Gastrocnemius medialis (tissue), 4 donors: ENCODE measurements at regions not wholly inside any gene's neighbourhood (a gene's known extent, or its start where the extent isn't known, plus 50 kb on each side); places are given as distances from the start of the nearest gene placed in this dataset.

Experiments used
- ATAC-seq, 2 donors: fragments of 150-250 bp; one replicate each; pipeline ENCODE4 v1.9.1; 2016
- DNase-seq, 2 donors: peaks; one replicate each; pipeline ENCODE4 v3.0.0-alpha.2; 2019
- H3K27ac ChIP-seq, 4 donors: fragments of 200-600 bp; sonication (generic); 1 replicate in 1 of 4; 2 replicates in 3 of 4; pipeline ENCODE4 v1.5.1; 2016 to 2018; ENCODE audit warnings: mild to moderate bottlenecking in 2 of 4, moderate library complexity in 1 of 4
- H3K27me3 ChIP-seq, 3 donors: fragments of 200-600 bp; sonication (generic) in 2 of 3; 1 replicate in 1 of 3; 2 replicates in 2 of 3; pipeline versions ENCODE4 v1.5.1 to v1.6.0; 2016 to 2019; ENCODE audit warnings: mild to moderate bottlenecking in 1 of 3, moderate library complexity in 1 of 3
- H3K36me3 ChIP-seq, 2 donors: fragments of 200-600 bp; sonication (generic) in 1 of 2; one replicate each; pipeline ENCODE4 v1.5.1; 2017 to 2018
- H3K4me1 ChIP-seq, 2 donors: fragments of 200-600 bp; sonication (generic) in 1 of 2; one replicate each; pipeline ENCODE4 v1.5.1; 2016 to 2017; ENCODE audit warnings: mild to moderate bottlenecking in 2 of 2
- H3K4me3 ChIP-seq, 4 donors: fragments of 200-600 bp; sonication (generic) in 3 of 4; 1 replicate in 1 of 4; 2 replicates in 3 of 4; pipeline ENCODE4 v1.5.1; 2016 to 2019; ENCODE audit warnings: mild to moderate bottlenecking in 2 of 4
- H3K9me3 ChIP-seq, 3 donors: fragments of 200-600 bp; sonication (generic) in 2 of 3; 1 replicate in 1 of 3; 2 replicates in 2 of 3; pipeline ENCODE4 v1.5.1; 2016 to 2019
- POLR2A ChIP-seq, 2 donors: fragments of 450-650 bp; IDR thresholded peaks; one replicate each; pipeline ENCODE4 v1.6.1; 2017; ENCODE audit warnings: antibody characterized with exemption in 2 of 2, mild to moderate bottlenecking in 2 of 2, moderate library complexity in 2 of 2
- in situ Hi-C, 4 donors: fragments of 200-750 bp; cut with MboI; loops; one replicate each; pipeline versions ENCODE4 v1.15.0 to v1.8.0; 2017; ENCODE audit warnings: low sequenced_read_pairs in 4 of 4
- intact Hi-C: fragments of 100-400 bp; cut with DNase I; formaldehyde crosslinking; loops from one replicate; pipeline ENCODE4 v1.15.1; 2023; ENCODE audit warnings: low total_unique reads
- TF ChIP-seq, protein P1 (sequence below), 5 experiments: fragments of 450-650 bp in 3 of 5; fragments of 200-600 bp in 2 of 5; sonication (generic) in 2 of 5; IDR thresholded peaks in 4 of 5; conservative IDR thresholded peaks in 1 of 5; 1 replicate in 4 of 5; 2 replicates in 1 of 5; pipeline ENCODE4 v1.5.1; 2016 to 2019; ENCODE audit warnings: antibody characterized with exemption in 5 of 5, mild to moderate bottlenecking in 3 of 5, moderate library complexity in 3 of 5

DNA sequence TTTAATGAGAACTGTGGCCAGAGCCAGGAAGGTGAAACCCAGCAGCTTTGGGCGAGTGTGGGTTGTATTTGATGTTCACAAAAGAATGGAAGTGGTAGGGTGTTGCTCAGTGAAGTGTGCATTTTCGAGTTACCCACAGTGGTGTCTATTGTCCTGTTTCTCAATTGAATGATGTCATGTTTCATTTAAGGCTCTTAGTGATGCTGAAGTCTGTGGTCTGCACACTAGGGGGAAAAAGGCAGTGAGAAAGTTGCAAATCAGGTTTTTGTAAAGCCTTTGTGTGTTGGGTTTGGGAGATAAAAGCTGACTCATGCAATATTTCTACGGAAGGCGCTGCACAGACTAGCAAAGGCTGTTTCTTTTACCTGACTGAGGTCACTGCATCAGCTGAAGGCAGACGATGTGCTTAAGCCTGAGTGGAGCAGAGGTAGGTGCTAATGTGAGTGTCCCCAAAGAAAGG is 121.1 kb downstream of the PLEKHG1 start:
- H3K27ac ChIP-seq = no peak overlapping the region
- in situ Hi-C loops = no loop called here
- intact Hi-C loops = no loop called here
- H3K4me1 ChIP-seq = no peaks in the 10 kb centered on the region
- DNase-seq (no peak), ATAC-seq (no peak)
- H3K9me3 ChIP-seq = no peaks in the 10 kb centered on the region
- no peaks in the 10 kb centered on the region for H3K27me3 ChIP-seq
- no peaks in the 10 kb centered on the region for H3K36me3 ChIP-seq
- H3K4me3 ChIP-seq = no peak overlapping the region
- TF ChIP-seq POLR2A (IDR thresholded peaks at IDR 0.05) = no peak
- TF ChIP-seq, protein P1, sequence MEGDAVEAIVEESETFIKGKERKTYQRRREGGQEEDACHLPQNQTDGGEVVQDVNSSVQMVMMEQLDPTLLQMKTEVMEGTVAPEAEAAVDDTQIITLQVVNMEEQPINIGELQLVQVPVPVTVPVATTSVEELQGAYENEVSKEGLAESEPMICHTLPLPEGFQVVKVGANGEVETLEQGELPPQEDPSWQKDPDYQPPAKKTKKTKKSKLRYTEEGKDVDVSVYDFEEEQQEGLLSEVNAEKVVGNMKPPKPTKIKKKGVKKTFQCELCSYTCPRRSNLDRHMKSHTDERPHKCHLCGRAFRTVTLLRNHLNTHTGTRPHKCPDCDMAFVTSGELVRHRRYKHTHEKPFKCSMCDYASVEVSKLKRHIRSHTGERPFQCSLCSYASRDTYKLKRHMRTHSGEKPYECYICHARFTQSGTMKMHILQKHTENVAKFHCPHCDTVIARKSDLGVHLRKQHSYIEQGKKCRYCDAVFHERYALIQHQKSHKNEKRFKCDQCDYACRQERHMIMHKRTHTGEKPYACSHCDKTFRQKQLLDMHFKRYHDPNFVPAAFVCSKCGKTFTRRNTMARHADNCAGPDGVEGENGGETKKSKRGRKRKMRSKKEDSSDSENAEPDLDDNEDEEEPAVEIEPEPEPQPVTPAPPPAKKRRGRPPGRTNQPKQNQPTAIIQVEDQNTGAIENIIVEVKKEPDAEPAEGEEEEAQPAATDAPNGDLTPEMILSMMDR (IDR thresholded peaks at IDR 0.05 in 4 of 5, conservative IDR thresholded peaks at IDR 0.05 in 1 of 5) = no peak

DNA sequence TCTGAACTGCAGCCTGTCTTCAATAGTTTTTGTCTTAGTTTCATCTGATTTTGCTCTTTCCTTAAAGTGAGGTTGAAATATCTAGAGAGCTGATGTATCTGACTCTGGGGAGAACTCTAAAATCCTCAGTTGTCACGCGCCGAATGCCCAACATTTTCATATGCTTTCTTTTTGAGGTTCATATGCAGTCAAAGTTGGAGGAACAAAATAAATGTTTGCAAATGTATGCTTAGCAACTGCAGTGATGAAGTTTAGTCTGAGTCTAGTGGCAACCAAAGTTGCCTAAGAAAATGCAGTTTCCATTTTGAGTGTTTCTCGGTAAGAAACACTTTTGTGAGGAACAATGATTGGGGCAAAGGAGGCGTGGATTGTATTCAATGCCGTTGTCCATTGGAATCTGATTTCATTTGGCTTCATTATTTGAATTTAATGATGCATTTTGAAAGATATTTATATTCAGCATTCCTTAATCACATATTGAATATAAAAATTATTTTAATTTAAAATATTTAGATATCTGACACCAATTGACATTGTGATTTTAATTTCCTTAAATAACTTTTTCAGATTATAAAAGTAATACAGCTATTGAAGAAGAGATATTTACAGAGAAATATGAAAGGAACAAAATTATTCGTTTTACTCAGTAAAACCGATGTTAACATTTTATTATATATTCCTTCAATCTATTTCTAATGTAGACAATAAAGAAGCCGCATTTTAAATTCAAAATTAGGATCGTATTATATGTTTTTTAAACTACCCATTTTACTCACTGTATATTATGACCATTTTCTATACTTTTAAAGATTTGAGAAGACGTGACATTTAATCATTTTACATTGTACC is 122.0 kb downstream of the PLEKHG1 start:
- DNase-seq = no peak
- Histone ChIP-seq H3K9me3 (no peaks in the 10 kb centered on the region), H3K4me1 (no peaks in the 10 kb centered on the region), H3K36me3 (no peaks in the 10 kb centered on the region), H3K27ac (no peak overlapping the region), H3K27me3 (no peaks in the 10 kb centered on the region), H3K4me3 (no peak overlapping the region)
- intact Hi-C loops = no loop called here
- in situ Hi-C loops = no loop called here
- TF ChIP-seq POLR2A (IDR thresholded peaks at IDR 0.05) = no peak
- ATAC-seq = no peak

DNA sequence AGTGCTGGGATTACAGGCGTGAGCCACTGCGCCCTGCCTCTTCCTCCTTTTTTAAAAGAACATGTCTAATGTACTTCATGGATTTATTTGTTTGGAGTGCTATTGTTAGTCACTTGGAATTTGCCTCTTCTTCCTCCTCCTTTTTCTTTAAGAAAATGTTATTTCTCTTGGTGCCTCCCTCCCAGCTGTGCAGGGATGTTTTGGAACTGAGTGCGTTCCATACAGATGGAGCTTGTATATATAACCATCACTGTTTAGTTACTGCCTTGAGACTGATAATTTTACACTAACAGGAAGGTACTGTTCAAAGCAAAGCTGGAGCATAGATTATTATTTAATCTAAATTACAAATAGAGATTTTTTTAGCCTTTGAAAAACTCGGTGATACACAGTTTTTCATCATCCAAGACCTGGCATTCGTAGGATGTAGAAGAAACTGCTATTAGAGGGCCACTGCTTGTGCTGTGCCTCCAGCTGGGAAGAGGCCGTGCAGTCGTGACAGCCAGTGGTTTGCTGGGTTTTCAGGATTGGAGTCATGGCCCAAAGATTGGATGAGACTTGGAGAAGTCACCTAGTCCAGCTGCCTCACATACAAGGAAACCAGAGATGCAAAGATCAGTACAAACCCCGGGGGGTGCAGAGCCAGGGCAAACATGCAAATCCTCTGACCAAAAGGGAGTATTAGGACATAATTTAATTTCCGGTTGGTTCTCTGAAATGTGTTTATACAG is 123.1 kb downstream of the PLEKHG1 start:
- Histone ChIP-seq H3K27me3 (no peaks in the 10 kb centered on the region), H3K27ac (no peak overlapping the region), H3K36me3 (no peaks in the 10 kb centered on the region), H3K4me3 (no peak overlapping the region), H3K9me3 (no peaks in the 10 kb centered on the region), H3K4me1 (no peaks in the 10 kb centered on the region)
- intact Hi-C loops (no loop called here), in situ Hi-C loops (no loop called here)
- TF ChIP-seq POLR2A (IDR thresholded peaks at IDR 0.05) = no peak
- TF ChIP-seq, protein P1 (IDR thresholded peaks at IDR 0.05 in 4 of 5, conservative IDR thresholded peaks at IDR 0.05 in 1 of 5) = no peak
- ATAC-seq (no peak), DNase-seq (no peak)

DNA sequence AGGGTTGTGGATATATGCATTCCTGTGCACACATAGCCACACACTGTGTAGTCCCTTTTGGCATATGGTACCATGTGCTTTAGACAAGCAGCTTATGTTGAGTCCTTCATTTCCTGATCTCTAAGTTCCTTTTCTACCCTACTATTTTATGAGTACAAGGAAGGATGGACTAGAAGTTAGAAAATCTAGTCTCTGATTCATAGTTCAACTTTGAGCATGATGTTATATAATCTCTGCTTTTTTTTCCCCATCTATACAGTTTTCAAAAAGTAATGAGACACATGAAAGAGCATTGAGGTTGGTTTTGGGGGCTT is 123.6 kb downstream of the PLEKHG1 start:
- TF ChIP-seq, protein P1 (IDR thresholded peaks at IDR 0.05 in 4 of 5, conservative IDR thresholded peaks at IDR 0.05 in 1 of 5) = no peak
- no peak for TF ChIP-seq POLR2A (IDR thresholded peaks at IDR 0.05)
- intact Hi-C loops (no loop called here), in situ Hi-C loops (no loop called here)
- ATAC-seq (no peak), DNase-seq (no peak)
- no peaks in the 10 kb centered on the region for H3K36me3 ChIP-seq
- H3K27me3 ChIP-seq = no peaks in the 10 kb centered on the region
- H3K4me1 ChIP-seq = no peaks in the 10 kb centered on the region
- H3K27ac ChIP-seq = no peak overlapping the region
- H3K4me3 ChIP-seq = no peak overlapping the region
- H3K9me3 ChIP-seq = no peaks in the 10 kb centered on the region

DNA sequence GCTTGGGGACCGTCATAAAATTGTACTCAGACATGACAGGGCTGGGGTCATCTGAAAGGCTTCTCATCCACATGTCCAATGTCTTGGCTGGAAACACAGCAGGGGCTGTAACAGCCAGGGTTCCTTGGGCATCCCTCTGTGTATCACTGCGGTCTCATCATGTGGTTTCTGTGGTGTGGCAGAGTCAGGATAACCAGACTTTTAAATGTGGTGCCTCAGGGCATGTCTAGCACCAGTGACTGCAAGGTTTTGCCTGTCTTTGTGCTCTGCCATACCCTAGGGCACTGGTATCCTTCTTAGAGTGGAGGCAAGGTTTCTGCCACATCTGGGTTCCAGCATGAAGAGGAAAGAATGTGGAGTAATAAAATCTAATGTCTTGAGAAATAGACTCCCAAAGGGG is 124.2 kb downstream of the PLEKHG1 start:
- H3K27ac ChIP-seq = no peak overlapping the region
- TF ChIP-seq, protein P1 (IDR thresholded peaks at IDR 0.05 in 4 of 5, conservative IDR thresholded peaks at IDR 0.05 in 1 of 5) = no peak
- TF ChIP-seq POLR2A (IDR thresholded peaks at IDR 0.05) = no peak
- no peaks in the 10 kb centered on the region for H3K9me3 ChIP-seq
- DNase-seq = no peak
- in situ Hi-C loops (no loop called here), intact Hi-C loops (no loop called here)
- no peaks in the 10 kb centered on the region for H3K27me3 ChIP-seq
- ATAC-seq = no peak
- no peaks in the 10 kb centered on the region for H3K36me3 ChIP-seq
- H3K4me1 ChIP-seq = no peaks in the 10 kb centered on the region
- H3K4me3 ChIP-seq = no peak overlapping the region
